H1 (cell line): ENCODE measurements at regions not wholly inside any gene's neighbourhood (a gene's known extent, or its start where the extent isn't known, plus 50 kb on each side); places are given as distances from the start of the nearest gene placed in this dataset.

ENCODE experiments used
- E2F6 ChIP-seq: IDR thresholded peaks from 2 replicates; pipeline ENCODE4 v1.6.1; 2012; ENCODE audit warnings: inconsistent platforms
- HDAC2 ChIP-seq, 2 experiments: fragments of 300-600 bp in 1 of 2; sonication (generic) in 1 of 2; IDR thresholded peaks; 2 replicates each; pipeline ENCODE4 v1.6.1; 2011 to 2012; ENCODE audit warnings: low read depth in 2 of 2, low read length in 2 of 2, mild to moderate bottlenecking in 2 of 2, moderate library complexity in 2 of 2, borderline replicate concordance in 1 of 2, inconsistent platforms in 1 of 2
- HDAC6 ChIP-seq: IDR thresholded peaks from one replicate; pipeline ENCODE4 v1.7.1; 2012; ENCODE audit warnings: low read depth, mild to moderate bottlenecking, inconsistent platforms, low read length, moderate library complexity
- KDM1A ChIP-seq: fragments of 200-600, 300-600 bp; sonication (generic); IDR thresholded peaks from 2 replicates; pipeline ENCODE4 v1.7.1; 2016; ENCODE audit warnings: mild to moderate bottlenecking, low read length, borderline replicate concordance
- POLR2AphosphoS5 ChIP-seq: IDR thresholded peaks from 2 replicates; pipeline ENCODE4 v1.6.1; 2011; ENCODE audit warnings: low read depth, low read length
- RFX5 ChIP-seq: IDR thresholded peaks from 2 replicates; pipeline ENCODE4 v1.6.1; 2011; ENCODE audit warnings: low read depth, low read length, improper control_type of control experiment, borderline replicate concordance
- SIN3A ChIP-seq, 2 experiments: IDR thresholded peaks in 1 of 2; conservative IDR thresholded peaks in 1 of 2; 2 replicates each; pipeline ENCODE4 v1.6.1; 2011 to 2012; ENCODE audit warnings: low read length in 2 of 2, improper control_type of control experiment in 1 of 2, low read depth in 1 of 2, mild to moderate bottlenecking in 1 of 2
- SP1 ChIP-seq: IDR thresholded peaks from 2 replicates; pipeline ENCODE4 v1.6.1; 2011; ENCODE audit warnings: low read depth, low read length
- TCF12 ChIP-seq: IDR thresholded peaks from 2 replicates; pipeline ENCODE4 v1.6.1; 2011; ENCODE audit warnings: low read depth, mild to moderate bottlenecking, low read length
- YY1 ChIP-seq: IDR thresholded peaks from 2 replicates; pipeline ENCODE4 v1.6.1; 2011; ENCODE audit warnings: low read depth, mild to moderate bottlenecking, low read length

GRCh38 chr18:25503567-25504081 is 151.7 kb upstream of the ZNF521 start (continued):
- TF ChIP-seq POLR2AphosphoS5 = no peak
- peak; percentile 95 for TF ChIP-seq SP1
- TF ChIP-seq TCF12 = no peak
- TF ChIP-seq YY1 = 0 out of 2 replicates have a peak, but pooled peaks have one; percentile 55
- TF ChIP-seq E2F6 = no peak
- no peak for TF ChIP-seq SIN3A (conservative IDR thresholded peaks at IDR 0.05 in 1 of 2, IDR thresholded peaks at IDR 0.05 in 1 of 2; ENCODE audit: low read depth in 1 of 2, low read length in 2 of 2)
- TF ChIP-seq KDM1A = 0 out of 2 replicates have a peak, but pooled peaks have one; percentile 45
- no peak for TF ChIP-seq HDAC2 (IDR thresholded peaks at IDR 0.05; ENCODE audit: borderline replicate concordance in 1 of 2, low read depth in 2 of 2, low read length in 2 of 2)
- TF ChIP-seq HDAC6 = no peak
- TF ChIP-seq RFX5 = no peak
